GM18870 (cell line): ENCODE measurements at regions not wholly inside any gene's neighbourhood (a gene's known extent, or its start where the extent isn't known, plus 50 kb on each side); places are given as distances from the start of the nearest gene placed in this dataset.
A peak's percentile ranks its signal among the peaks of the same experiment; 100 is the strongest.
"Not testable (repeated sequence)": the region's sequence is repeated elsewhere in the genome, so short reads cannot be mapped to it uniquely, and the experiment has no call there.

ENCODE experiments used
- ATAC-seq: cut with Tn5 transposase; IDR thresholded peaks from one replicate; pipeline ENCODE4 v1.9.1; 2021; ENCODE audit warnings: moderate library complexity; ENCODE audit not compliant: unreplicated experiment

DNA sequence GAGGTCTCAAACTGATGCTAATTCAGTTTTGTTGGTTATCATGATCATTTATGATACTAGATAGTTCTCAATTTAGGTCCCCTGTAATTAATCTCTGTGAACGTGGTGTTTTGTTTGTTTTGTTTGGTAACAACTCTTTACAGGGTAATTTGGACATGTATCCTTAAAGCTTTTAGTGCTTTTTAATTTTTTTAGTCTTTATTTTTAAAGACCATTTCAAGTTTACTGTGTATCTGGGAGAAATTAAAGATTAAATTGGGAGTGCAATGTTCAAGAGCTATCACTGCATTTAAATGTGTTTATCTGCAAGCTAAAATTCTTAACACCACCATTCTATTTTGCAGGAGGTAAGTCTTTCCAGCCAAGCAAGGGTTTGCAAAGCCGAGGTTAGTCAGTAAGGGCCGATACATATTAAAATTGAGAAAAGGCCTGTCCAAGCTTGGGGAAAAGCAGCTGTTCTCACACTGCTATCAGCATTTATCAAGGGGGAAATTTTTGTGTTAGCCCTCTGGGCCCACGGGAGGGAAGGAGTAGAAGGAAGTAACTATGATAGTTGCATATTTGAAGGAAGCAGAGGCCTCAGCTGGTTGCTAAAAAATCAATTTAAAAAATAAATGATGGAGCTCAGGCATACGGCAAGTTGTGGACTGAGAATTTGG is 59.3 kb upstream of the ZNF217 start:
- ATAC-seq, result no peak

DNA sequence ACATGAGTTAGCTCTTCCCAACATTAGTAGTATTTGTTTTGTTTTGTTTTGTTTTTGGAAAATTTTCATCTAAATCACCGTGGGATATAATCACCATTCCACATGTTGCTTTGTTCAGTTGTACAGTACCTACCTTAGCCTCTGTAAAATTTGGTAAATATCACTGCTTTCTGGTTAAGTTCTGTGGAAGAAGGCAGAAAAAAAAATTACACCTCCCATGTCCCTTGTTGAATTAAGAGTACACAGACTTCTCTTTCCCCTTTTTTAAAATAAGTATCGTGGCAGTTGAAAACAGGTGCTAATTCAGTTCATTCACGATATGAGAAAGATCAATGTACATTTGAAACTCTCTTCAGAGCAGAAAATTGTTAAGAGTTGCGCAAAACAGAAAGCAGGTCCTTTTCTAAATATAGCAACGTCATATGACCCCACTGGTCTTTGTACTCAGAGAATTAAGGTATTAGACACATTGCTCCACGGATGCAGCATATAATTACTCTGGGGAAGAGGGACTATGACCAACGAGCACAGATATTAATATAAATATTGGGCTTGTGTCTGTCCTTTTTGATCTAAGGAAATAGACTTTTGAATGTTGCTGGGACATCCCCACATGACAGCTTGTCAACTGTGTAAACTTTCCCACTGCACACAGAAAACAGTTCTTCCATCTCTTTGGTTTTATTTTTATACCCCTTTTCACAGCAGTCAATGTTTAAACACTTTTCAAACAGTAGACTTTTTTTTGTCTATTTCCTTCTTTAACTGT is 58.6 kb upstream of the ZNF217 start:
- peak; percentile 50 for ATAC-seq

GRCh38 chr20:53649493-53649892 is 55.9 kb upstream of the ZNF217 start:
- not testable (repeated sequence) for ATAC-seq

GRCh38 chr20:53647286-53647821 is 53.7 kb upstream of the ZNF217 start:
- ATAC-seq, result no peak

DNA sequence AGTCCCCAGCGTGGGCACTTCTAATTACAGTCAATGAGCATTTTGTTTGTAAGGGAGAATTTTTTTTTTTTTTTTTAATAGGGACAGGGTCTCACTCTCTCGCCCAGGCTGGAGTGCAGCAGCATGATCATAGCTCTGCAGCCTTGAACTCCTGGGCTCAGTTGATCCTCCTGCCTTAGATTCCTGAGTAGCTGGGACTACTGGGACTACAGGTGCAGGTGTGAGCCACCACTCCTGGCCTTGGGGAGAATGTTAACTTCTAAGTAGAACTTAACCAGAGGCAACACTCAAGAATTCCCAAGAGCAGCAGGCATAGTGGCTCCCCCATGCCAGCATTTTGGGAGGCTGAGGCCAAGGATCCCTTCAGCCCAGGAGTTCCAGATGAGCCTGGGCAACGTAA is 52.9 kb upstream of the ZNF217 start:
- no peak for ATAC-seq

DNA sequence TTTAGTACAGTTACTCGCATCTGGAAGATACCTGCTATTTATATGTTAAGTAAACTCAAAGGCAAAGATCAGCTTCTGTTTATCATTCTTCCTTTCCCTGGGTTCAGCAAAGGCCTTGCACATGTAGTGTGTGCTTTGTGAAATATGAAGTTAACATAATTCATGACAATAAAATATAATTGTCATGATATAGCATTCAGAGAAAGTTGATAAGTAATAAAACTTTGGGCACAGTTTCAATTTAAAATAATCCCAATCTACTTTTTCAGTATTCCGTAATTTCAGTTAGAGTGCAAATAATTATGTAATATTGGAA is 51.9 kb upstream of the ZNF217 start:
- ATAC-seq, result no peak

- ATAC-seq, result not testable (repeated sequence)
These were observed 50.5 kb upstream of the ZNF217 start for GRCh38 chr20:53644108-53644507.
